ENCODE measurements at regions not wholly inside any gene's neighbourhood (a gene's known extent, or its start where the extent isn't known, plus 50 kb on each side); places are given as distances from the start of the nearest gene placed in this dataset.
"Not testable (repeated sequence)": the region's sequence is repeated elsewhere in the genome, so short reads cannot be mapped to it uniquely, and the experiment has no call there.

GRCh38 chr6:84998223-84998622 lies 233.8 kb upstream of the TBX18 start:
- WGBS, 3 donors: 38 to 42% (median 39%) methylated on average over 1 of the region's 1 CpG
- DNase-seq: no peak
- TF ChIP-seq POLR2A (IDR thresholded peaks at IDR 0.05) (no peak), EP300 (IDR thresholded peaks at IDR 0.05) (no peak), CTCF (IDR thresholded peaks at IDR 0.05) (no peak)
- no peak overlapping the region for H3K27ac ChIP-seq
- H3K4me1 ChIP-seq (ENCODE audit: insufficient read depth): no peaks in the 10 kb centered on the region
- H3K27me3 ChIP-seq: no peaks in the 10 kb centered on the region
- H3K9me3 ChIP-seq: no peaks in the 10 kb centered on the region
- no peak overlapping the region for H3K4me3 ChIP-seq
- no peaks in the 10 kb centered on the region for H3K36me3 ChIP-seq
- intact Hi-C loops (cut with DNase I): no loop called here

- H3K4me1 ChIP-seq (ENCODE audit: insufficient read depth); H3K27ac ChIP-seq; intact Hi-C loops (cut with DNase I); H3K4me3 ChIP-seq; H3K9me3 ChIP-seq; H3K36me3 ChIP-seq; H3K27me3 ChIP-seq; DNase-seq: not testable (repeated sequence)
- 50 to 83% (median 72%) methylated on average over 1 of the region's 1 CpG for WGBS, 3 donors
These were observed 224.4 kb upstream of the TBX18 start for GRCh38 chr6:84988766-84989165.

DNA sequence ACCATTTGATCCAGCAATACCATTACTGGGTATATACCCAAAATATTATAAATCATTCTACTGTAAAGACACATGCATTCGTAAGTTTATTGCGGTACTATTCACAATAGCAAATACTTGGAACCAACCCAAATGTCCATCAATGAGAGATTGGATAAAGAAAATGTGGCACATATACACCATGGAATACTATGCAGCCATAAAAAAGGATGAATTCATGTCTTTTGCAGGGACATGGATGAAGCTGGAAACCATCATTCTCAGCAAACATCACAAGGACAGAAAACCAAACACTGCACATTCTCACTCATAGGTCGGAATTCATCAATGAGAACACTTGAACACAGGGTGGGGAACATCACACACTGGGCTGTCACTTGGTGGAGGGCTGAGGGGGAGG lies 221.1 kb upstream of the TBX18 start:
- H3K36me3 ChIP-seq; H3K27ac ChIP-seq; H3K9me3 ChIP-seq; H3K4me1 ChIP-seq (ENCODE audit: insufficient read depth); H3K27me3 ChIP-seq; intact Hi-C loops (cut with DNase I); DNase-seq; H3K4me3 ChIP-seq: not testable (repeated sequence)
- 72 to 94% (median 88%) methylated on average over 3 of the region's 3 CpGs for WGBS, 3 donors

GRCh38 chr6:84979541-84979940 lies 215.1 kb upstream of the TBX18 start:
- no peak for DNase-seq
- no peaks in the 10 kb centered on the region for H3K27me3 ChIP-seq
- no peaks in the 10 kb centered on the region for H3K36me3 ChIP-seq
- intact Hi-C loops (cut with DNase I): no loop called here
- no peaks in the 10 kb centered on the region for H3K9me3 ChIP-seq
- TF ChIP-seq CTCF (IDR thresholded peaks at IDR 0.05) (no peak), EP300 (IDR thresholded peaks at IDR 0.05) (no peak), POLR2A (IDR thresholded peaks at IDR 0.05) (no peak)
- H3K4me1 ChIP-seq (ENCODE audit: insufficient read depth): no peaks in the 10 kb centered on the region
- H3K4me3 ChIP-seq: no peak overlapping the region
- 26 to 28% (median 27%) methylated on average over 1 of the region's 1 CpG for WGBS, 3 donors
- no peak overlapping the region for H3K27ac ChIP-seq

GRCh38 chr6:84977363-84977705 lies 212.9 kb upstream of the TBX18 start:
- Histone ChIP-seq H3K36me3 (no peaks in the 10 kb centered on the region), H3K9me3 (no peaks in the 10 kb centered on the region), H3K4me3 (no peak overlapping the region), H3K27me3 (no peaks in the 10 kb centered on the region), H3K4me1 (ENCODE audit: insufficient read depth) (no peaks in the 10 kb centered on the region), H3K27ac (no peak overlapping the region)
- DNase-seq: no peak
- no peak for TF ChIP-seq POLR2A (IDR thresholded peaks at IDR 0.05)
- TF ChIP-seq CTCF (IDR thresholded peaks at IDR 0.05): no peak
- intact Hi-C loops (cut with DNase I): no loop called here
- 58 to 61% (median 58%) methylated on average over 1 of the region's 1 CpG for WGBS, 3 donors

Data from ovary (tissue), 7 donors.